ENCODE measurements at regions not wholly inside any gene's neighbourhood (a gene's known extent, or its start where the extent isn't known, plus 50 kb on each side); places are given as distances from the start of the nearest gene placed in this dataset.

DNA sequence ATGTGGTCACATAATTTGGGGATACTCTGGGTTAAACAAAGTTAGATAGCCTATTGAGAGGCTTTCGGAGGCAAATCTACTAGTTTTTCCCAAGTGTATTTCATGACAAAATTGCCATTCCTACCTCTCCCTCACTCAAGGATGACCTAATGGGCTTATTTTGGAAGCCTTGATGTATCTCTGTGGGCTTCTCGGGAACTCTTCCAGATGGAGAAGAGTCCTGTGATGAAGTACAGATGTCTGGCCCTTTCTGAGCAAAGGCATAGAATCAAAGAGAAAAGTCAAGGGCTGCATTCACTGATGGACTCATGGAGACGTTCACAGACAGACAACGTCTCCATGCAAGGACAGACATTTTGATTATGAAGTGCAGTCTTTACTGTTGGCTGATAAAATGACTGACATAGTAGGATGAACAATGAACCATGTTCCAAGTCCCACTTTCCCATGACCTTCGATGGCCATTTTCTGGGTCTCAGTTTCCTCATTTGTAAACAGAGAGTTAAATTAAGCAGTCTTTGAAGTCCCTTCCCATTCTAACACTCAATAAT lies 347.2 kb upstream of the CD180 start:
- Histone ChIP-seq H3K4me1 (no peaks in the 10 kb centered on the region), H3K27ac (no peak overlapping the region), H3K4me3 (no peak overlapping the region), H3K9ac (ENCODE audit: low read depth in 2 of 2, low read length in 2 of 2) (no peak overlapping the region), H3K27me3 (no peaks in the 10 kb centered on the region), H3K9me3 (no peaks in the 10 kb centered on the region), H3K36me3 (no peaks in the 10 kb centered on the region)
- TF ChIP-seq, protein P1, sequence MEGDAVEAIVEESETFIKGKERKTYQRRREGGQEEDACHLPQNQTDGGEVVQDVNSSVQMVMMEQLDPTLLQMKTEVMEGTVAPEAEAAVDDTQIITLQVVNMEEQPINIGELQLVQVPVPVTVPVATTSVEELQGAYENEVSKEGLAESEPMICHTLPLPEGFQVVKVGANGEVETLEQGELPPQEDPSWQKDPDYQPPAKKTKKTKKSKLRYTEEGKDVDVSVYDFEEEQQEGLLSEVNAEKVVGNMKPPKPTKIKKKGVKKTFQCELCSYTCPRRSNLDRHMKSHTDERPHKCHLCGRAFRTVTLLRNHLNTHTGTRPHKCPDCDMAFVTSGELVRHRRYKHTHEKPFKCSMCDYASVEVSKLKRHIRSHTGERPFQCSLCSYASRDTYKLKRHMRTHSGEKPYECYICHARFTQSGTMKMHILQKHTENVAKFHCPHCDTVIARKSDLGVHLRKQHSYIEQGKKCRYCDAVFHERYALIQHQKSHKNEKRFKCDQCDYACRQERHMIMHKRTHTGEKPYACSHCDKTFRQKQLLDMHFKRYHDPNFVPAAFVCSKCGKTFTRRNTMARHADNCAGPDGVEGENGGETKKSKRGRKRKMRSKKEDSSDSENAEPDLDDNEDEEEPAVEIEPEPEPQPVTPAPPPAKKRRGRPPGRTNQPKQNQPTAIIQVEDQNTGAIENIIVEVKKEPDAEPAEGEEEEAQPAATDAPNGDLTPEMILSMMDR (IDR thresholded peaks at IDR 0.05), result no peak
- no peak for DNase-seq
- intact Hi-C loops (cut with DNase I), result no loop called here

DNA sequence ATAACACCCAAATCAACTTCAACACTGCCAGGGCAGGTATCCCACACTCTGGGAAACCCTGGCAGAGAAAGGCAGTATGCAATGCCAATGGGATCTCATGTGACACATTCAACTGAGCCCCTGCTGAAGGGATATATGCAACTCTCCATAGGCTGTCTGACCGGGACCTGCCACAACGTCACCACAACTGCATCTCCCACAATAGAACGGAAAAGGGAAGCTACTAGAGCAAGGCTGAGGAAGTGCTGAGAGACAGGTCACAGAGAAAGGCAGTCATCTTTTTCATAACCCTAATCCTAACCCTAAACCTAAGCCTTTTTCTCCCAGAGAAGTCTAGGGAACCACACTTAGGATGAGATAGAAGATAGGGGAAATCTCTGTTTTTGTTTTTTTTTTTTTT lies 345.9 kb upstream of the CD180 start:
- TF ChIP-seq, protein P1 (IDR thresholded peaks at IDR 0.05), result no peak
- Histone ChIP-seq H3K4me3 (no peak overlapping the region), H3K9me3 (no peaks in the 10 kb centered on the region), H3K27ac (no peak overlapping the region), H3K9ac (ENCODE audit: low read depth in 2 of 2, low read length in 2 of 2) (no peak overlapping the region), H3K36me3 (no peaks in the 10 kb centered on the region), H3K27me3 (no peaks in the 10 kb centered on the region), H3K4me1 (no peaks in the 10 kb centered on the region)
- DNase-seq, result no peak
- intact Hi-C loops (cut with DNase I), result no loop called here

DNA sequence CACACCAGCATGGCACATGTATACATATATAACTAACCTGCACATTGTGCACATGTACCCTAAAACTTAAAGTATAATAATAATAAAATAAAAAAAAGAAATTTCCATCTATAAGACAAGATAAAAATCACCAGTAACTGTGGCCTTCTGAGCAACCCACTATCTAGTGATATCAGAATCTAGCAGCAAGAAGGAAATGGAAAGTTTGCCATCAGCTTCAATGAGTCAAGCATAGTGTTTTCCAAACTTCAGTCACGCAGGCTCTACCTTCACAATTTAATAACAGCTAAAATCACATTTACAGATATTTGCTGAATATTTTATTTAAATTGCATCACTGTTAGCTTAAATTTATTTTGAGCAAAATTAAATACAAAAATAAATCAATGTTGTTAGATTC lies 345.3 kb upstream of the CD180 start:
- Histone ChIP-seq H3K9me3 (no peaks in the 10 kb centered on the region), H3K4me1 (no peaks in the 10 kb centered on the region), H3K36me3 (no peaks in the 10 kb centered on the region), H3K27me3 (no peaks in the 10 kb centered on the region), H3K9ac (ENCODE audit: low read depth in 2 of 2, low read length in 2 of 2) (no peak overlapping the region), H3K27ac (no peak overlapping the region), H3K4me3 (no peak overlapping the region)
- TF ChIP-seq, protein P1 (IDR thresholded peaks at IDR 0.05), result no peak
- no peak for DNase-seq
- intact Hi-C loops (cut with DNase I), result no loop called here

DNA sequence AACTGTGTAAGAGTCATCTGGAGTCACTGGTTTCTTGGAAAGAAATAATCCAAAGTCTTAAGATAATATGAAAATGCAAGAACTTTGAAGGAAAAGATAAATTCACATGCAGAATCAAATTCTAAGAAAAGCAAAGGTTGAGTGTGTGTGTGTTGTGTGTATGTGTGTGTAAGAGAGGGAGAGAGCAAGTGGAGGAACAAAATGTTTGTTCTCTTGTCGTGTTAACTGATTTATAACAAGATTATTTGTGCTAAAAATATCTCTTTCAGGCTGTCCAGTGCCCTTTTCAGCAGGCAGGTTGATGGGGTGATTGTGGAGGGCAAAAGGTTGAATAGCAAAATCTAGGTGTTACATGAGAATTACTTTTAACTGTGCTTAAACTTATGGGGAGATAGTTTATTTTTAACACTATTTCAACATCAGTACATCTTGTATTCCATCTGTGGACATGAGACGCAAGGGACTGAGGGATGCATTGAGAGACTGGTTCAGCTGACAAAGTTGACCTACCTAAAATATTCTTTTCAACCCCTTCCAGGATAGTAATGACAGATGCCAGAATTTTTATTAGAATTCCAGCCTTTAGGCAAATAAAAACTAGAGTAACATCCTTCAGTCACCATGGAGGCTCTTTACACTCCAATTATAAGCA lies 342.4 kb upstream of the CD180 start:
- no peak overlapping the region for H3K27ac ChIP-seq
- intact Hi-C loops (cut with DNase I), result no loop called here
- no peak overlapping the region for H3K4me3 ChIP-seq

DNA sequence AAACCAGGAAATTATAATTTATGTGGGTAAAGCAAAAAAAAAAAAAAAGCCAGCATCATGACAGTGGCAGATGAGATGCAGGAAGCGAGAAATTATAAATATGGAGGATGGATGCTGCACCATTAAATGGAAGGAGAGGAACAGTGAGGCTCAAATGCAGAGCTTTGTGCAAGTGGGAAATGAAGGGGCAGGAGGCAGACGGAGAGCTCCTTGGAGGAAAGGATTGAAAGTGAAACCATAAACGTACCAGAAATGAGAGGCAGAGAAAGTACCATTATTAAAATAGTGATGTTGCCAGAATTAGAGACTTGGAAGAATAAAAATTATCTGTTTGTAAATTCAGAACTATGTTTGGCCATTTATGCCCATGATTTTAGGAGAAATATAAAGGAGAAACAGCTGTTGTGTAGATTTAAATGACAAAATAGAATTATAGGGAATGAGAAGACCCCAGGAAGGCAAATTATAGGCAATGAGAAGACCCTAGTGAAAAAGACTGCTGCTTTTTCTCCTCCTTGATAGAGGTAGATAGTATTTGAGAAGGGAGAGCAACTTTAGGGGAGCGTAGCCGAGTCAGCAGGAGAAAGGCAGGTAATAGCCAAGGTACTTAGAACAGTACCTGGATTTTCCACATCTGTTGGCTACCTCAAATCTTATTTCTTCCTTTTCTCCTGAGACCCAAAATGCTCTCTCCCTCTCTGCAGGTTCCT lies 341.0 kb upstream of the CD180 start:
- Histone ChIP-seq H3K9me3 (no peaks in the 10 kb centered on the region), H3K9ac (ENCODE audit: low read depth in 2 of 2, low read length in 2 of 2) (no peak overlapping the region), H3K4me3 (no peak overlapping the region), H3K4me1 (no peaks in the 10 kb centered on the region), H3K36me3 (no peaks in the 10 kb centered on the region), H3K27me3 (no peaks in the 10 kb centered on the region), H3K27ac (no peak overlapping the region)
- no peak for DNase-seq
- intact Hi-C loops (cut with DNase I), result no loop called here
- TF ChIP-seq, protein P1 (IDR thresholded peaks at IDR 0.05), result no peak

More for the DNA sequence above, 342.4 kb upstream of the CD180 start:
- no peak for DNase-seq
- Histone ChIP-seq H3K4me1 (no peaks in the 10 kb centered on the region), H3K27me3 (no peaks in the 10 kb centered on the region), H3K9ac (ENCODE audit: low read depth in 2 of 2, low read length in 2 of 2) (no peak overlapping the region), H3K36me3 (no peaks in the 10 kb centered on the region), H3K9me3 (no peaks in the 10 kb centered on the region)
- TF ChIP-seq, protein P1 (IDR thresholded peaks at IDR 0.05), result no peak
